ENCODE measurements at regions not wholly inside any gene's neighbourhood (a gene's known extent, or its start where the extent isn't known, plus 50 kb on each side); places are given as distances from the start of the nearest gene placed in this dataset.

- intact Hi-C loops (cut with DNase I; ENCODE audit: low total_unique reads): no loop called here
- Histone ChIP-seq H3K36me3 (no peaks in the 10 kb centered on the region), H3K27me3 (no peaks in the 10 kb centered on the region), H3K4me3 (no peak overlapping the region), H3K27ac (no peak overlapping the region), H3K4me1 (peaks cover 0 to 4% of the 10 kb centered on the region in 2 donors), H3K9me3 (no peaks in the 10 kb centered on the region)
- TF ChIP-seq CTCF (IDR thresholded peaks at IDR 0.05): no peak
- no peak for TF ChIP-seq POLR2A (IDR thresholded peaks at IDR 0.05)
- TF ChIP-seq POLR2AphosphoS5 (IDR thresholded peaks at IDR 0.05): no peak
- no peak for DNase-seq (ENCODE audit: low spot score in 2 of 2)
Observed at GRCh38 chr18:10317864-10318690, 136.4 kb upstream of the APCDD1 start.

- intact Hi-C loops (cut with DNase I; ENCODE audit: low total_unique reads): no loop called here
- Histone ChIP-seq H3K4me3 (no peak overlapping the region), H3K27ac (no peak overlapping the region), H3K4me1 (peaks cover 0 to 4% of the 10 kb centered on the region in 2 donors), H3K27me3 (no peaks in the 10 kb centered on the region), H3K36me3 (no peaks in the 10 kb centered on the region), H3K9me3 (no peaks in the 10 kb centered on the region)
- no peak for DNase-seq (ENCODE audit: low spot score in 2 of 2)
- TF ChIP-seq POLR2A (IDR thresholded peaks at IDR 0.05): no peak
- no peak for TF ChIP-seq POLR2AphosphoS5 (IDR thresholded peaks at IDR 0.05)
- TF ChIP-seq CTCF (IDR thresholded peaks at IDR 0.05): no peak
Observed at GRCh38 chr18:10318691-10318970, 135.8 kb upstream of the APCDD1 start.

DNA sequence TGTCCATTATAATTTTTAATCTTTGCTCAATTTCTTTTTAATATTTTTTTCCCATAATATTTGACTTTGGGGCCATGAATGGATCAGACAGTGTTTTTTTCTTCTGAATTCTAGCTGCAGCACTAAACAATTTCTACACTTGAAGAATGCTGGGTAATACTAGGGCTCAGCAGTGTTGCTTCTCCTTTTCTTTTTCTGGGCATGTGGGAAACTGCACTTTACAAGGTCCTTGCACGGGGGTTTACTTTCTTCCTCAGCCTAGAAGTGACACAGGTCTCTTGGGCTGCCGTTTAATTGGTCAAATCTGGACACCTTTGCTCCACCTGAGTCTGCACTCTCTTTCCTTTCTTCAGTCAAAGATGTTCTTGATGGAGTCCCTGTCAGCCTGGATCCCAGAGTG, 135.4 kb upstream of the APCDD1 start:
- TF ChIP-seq POLR2A (IDR thresholded peaks at IDR 0.05): no peak
- no peak for TF ChIP-seq POLR2AphosphoS5 (IDR thresholded peaks at IDR 0.05)
- TF ChIP-seq CTCF (IDR thresholded peaks at IDR 0.05): no peak
- H3K27ac ChIP-seq: no peak overlapping the region
- intact Hi-C loops (cut with DNase I; ENCODE audit: low total_unique reads): no loop called here
- H3K36me3 ChIP-seq: no peaks in the 10 kb centered on the region
- H3K27me3 ChIP-seq: no peaks in the 10 kb centered on the region
- no peak overlapping the region for H3K4me3 ChIP-seq
- H3K4me1 ChIP-seq: peaks cover 0 to 4% of the 10 kb centered on the region in 2 donors
- no peaks in the 10 kb centered on the region for H3K9me3 ChIP-seq
- DNase-seq (ENCODE audit: low spot score in 2 of 2): no peak

DNA sequence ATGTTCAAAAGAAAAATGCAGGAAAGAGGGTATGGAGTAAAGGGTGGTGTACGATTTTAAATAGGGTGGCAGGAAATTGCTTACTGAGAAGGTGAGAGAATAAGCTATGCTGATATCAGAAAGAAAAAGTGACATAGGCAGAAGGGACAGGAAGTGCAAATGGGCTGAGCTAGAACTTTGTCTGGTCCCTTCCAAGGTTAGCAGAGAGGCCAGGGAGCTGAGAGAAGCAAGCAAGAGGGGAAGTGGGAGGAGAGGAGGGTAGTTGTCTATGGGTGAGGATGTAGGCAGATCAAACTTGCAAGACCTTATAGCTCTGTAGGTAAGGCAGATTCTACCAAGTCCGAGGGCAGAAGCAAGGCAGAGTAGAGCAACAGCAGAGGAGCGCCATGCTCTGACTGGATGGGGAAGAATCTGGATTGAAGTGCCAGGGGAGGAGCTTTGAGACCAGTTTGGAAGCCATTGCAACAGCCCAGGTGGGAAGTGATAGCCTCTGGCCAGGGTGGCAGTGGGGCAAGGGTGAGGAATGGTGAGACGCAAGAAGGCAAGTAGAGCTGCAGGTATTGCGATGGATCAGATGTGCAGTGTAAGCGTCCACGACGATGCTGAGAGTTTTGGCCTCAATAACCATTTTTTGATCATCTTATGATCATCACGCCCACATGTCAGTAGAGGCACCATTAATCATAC, 134.4 kb upstream of the APCDD1 start:
- Histone ChIP-seq H3K4me3 (no peak overlapping the region), H3K27ac (no peak overlapping the region), H3K36me3 (no peaks in the 10 kb centered on the region), H3K9me3 (no peaks in the 10 kb centered on the region), H3K27me3 (no peaks in the 10 kb centered on the region), H3K4me1 (peaks cover 0 to 4% of the 10 kb centered on the region in 2 donors)
- no peak for DNase-seq (ENCODE audit: low spot score in 2 of 2)
- intact Hi-C loops (cut with DNase I; ENCODE audit: low total_unique reads): no loop called here
- TF ChIP-seq POLR2AphosphoS5 (IDR thresholded peaks at IDR 0.05) (no peak), POLR2A (IDR thresholded peaks at IDR 0.05) (no peak), CTCF (IDR thresholded peaks at IDR 0.05) (no peak)

DNA sequence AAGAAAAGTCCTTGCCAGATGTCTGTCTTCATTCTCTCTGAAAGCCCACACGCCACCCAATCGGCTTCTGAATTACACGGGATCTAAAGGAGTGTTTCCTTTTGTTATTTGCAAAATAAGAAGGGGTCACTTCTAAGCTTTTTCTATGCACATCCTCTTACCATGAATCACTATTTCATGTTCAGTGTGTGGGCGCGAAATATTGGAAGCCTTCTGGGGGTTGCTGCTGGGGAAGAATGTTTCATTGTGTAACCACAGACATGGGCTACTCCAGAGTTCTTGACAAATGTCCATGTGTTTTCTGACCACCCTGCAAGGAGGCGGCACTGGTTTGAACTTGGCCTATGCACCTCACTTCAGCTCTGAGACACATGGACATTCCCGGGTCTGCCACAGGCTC, 133.6 kb upstream of the APCDD1 start:
- peak in 1 of 2 donors; percentile 44 for DNase-seq (ENCODE audit: low spot score in 2 of 2)
- intact Hi-C loops (cut with DNase I; ENCODE audit: low total_unique reads): no loop called here
- Histone ChIP-seq H3K27me3 (no peaks in the 10 kb centered on the region), H3K4me1 (peaks cover 0 to 4% of the 10 kb centered on the region in 2 donors), H3K9me3 (no peaks in the 10 kb centered on the region), H3K27ac (no peak overlapping the region), H3K4me3 (no peak overlapping the region), H3K36me3 (no peaks in the 10 kb centered on the region)
- no peak for TF ChIP-seq CTCF (IDR thresholded peaks at IDR 0.05)
- no peak for TF ChIP-seq POLR2A (IDR thresholded peaks at IDR 0.05)

All from breast epithelium (tissue), 4 donors.